Panc1 (cell line): ENCODE measurements at regions not wholly inside any gene's neighbourhood (a gene's known extent, or its start where the extent isn't known, plus 50 kb on each side); places are given as distances from the start of the nearest gene placed in this dataset.

Experiments used
- CTCF ChIP-seq: fragments of 450-650 bp; IDR thresholded peaks from 2 replicates; pipeline ENCODE4 v1.5.1; 2017; ENCODE audit warnings: mild to moderate bottlenecking
- REST ChIP-seq, 2 experiments: IDR thresholded peaks; 2 replicates each; pipeline ENCODE4 v1.6.1; 2011 to 2012; ENCODE audit warnings: low read depth in 2 of 2, control low read depth in 1 of 2, low read length in 1 of 2, mild to moderate bottlenecking in 1 of 2, moderate library complexity in 1 of 2; ENCODE audit not compliant: insufficient read depth in 1 of 2
- SIN3A ChIP-seq: IDR thresholded peaks from 2 replicates; pipeline ENCODE4 v1.6.1; 2012; ENCODE audit warnings: low read depth, mild to moderate bottlenecking, low read length, moderate library complexity, borderline replicate concordance; ENCODE audit not compliant: insufficient read depth
- TCF7L2 ChIP-seq: IDR thresholded peaks from 2 replicates; pipeline ENCODE4 v1.6.1; 2011; ENCODE audit warnings: mild to moderate bottlenecking, low read depth, low read length, inconsistent platforms

GRCh38 chr6:156219973-156220372 lies 557.2 kb upstream of the ARID1B start:
- TF ChIP-seq CTCF (no peak), SIN3A (no peak), REST (IDR thresholded peaks at IDR 0.05; ENCODE audit: insufficient read depth in 1 of 2, low read depth in 2 of 2, low read length in 1 of 2) (no peak), TCF7L2 (no peak)
